Fibroblast of the aortic adventitia (primary cell): ENCODE measurements at regions not wholly inside any gene's neighbourhood (a gene's known extent, or its start where the extent isn't known, plus 50 kb on each side); places are given as distances from the start of the nearest gene placed in this dataset.
A peak's percentile ranks its signal among the peaks of the same experiment; 100 is the strongest.

Experiments used
- DNase-seq: peaks from one replicate; pipeline ENCODE4 v3.0.0-alpha.2; 2010; ENCODE audit warnings: low read depth
- H3K4me3 ChIP-seq: 2 replicates; pipeline ENCODE4 v1.5.1; 2011; ENCODE audit warnings: low read depth, mild to moderate bottlenecking, control low read depth, low read length, moderate library complexity
- TF ChIP-seq, protein P1 (sequence below): IDR thresholded peaks from 2 replicates; pipeline ENCODE4 v1.5.1; 2011; ENCODE audit warnings: mild to moderate bottlenecking, low read length, control low read depth, inconsistent platforms; ENCODE audit not compliant: insufficient read depth

DNA sequence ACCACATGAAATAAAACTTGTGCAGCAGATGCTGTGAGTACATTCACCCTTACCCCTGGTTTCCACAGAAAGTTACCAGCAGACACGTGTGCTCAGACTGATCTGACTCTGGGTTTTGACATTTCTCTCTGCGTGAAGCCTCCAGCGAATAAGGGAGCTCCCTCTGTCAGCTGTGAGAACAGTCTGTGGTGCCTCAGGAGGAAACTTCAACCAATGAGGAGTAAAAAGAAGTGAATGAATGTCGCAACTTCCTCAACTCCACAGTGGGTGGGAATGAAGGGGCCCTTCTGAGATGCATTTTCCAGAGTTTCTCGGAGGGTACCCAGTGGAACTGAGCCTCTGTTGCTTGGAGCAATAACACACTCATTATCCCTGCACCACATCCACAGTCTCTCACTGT, 743.4 kb downstream of the TNS3 start:
- TF ChIP-seq, protein P1, sequence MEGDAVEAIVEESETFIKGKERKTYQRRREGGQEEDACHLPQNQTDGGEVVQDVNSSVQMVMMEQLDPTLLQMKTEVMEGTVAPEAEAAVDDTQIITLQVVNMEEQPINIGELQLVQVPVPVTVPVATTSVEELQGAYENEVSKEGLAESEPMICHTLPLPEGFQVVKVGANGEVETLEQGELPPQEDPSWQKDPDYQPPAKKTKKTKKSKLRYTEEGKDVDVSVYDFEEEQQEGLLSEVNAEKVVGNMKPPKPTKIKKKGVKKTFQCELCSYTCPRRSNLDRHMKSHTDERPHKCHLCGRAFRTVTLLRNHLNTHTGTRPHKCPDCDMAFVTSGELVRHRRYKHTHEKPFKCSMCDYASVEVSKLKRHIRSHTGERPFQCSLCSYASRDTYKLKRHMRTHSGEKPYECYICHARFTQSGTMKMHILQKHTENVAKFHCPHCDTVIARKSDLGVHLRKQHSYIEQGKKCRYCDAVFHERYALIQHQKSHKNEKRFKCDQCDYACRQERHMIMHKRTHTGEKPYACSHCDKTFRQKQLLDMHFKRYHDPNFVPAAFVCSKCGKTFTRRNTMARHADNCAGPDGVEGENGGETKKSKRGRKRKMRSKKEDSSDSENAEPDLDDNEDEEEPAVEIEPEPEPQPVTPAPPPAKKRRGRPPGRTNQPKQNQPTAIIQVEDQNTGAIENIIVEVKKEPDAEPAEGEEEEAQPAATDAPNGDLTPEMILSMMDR, result no peak
- H3K4me3 ChIP-seq, result no peak overlapping the region
- DNase-seq, result no peak

- DNase-seq, result peak; percentile 71
Observed at GRCh38 chr7:46835556-46835955, 746.4 kb downstream of the TNS3 start.

DNA sequence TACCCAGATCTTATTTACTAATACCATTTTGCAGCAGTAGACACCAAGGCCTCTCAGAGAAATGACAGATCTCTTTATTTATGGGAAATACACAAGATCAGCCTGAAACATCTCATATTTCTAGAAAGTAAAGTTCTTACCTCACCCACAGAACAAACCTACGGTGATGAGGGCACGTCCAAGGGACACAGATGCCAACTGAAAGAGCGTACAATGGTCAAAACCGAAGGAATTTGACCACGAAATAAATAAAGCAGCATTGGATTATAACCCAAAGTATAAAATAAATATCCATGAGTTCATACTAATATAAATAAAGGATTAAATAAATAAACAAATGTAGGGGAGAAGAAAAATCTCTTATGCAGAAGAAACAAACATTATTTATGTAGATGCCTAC, 747.0 kb downstream of the TNS3 start:
- no peak for DNase-seq
- H3K4me3 ChIP-seq, result no peak overlapping the region
- TF ChIP-seq, protein P1, result no peak

More at GRCh38 chr7:46835556-46835955, 746.4 kb downstream of the TNS3 start:
- no peak overlapping the region for H3K4me3 ChIP-seq
- TF ChIP-seq, protein P1, result no peak

GRCh38 chr7:46833197-46833596, 748.7 kb downstream of the TNS3 start:
- H3K4me3 ChIP-seq, result no peak overlapping the region
- no peak for DNase-seq
- TF ChIP-seq, protein P1, result no peak

- DNase-seq, result peak; percentile 50
- TF ChIP-seq, protein P1, result no peak
- H3K4me3 ChIP-seq, result no peak overlapping the region
Observed at GRCh38 chr7:46832136-46832535, 749.8 kb downstream of the TNS3 start.

DNA sequence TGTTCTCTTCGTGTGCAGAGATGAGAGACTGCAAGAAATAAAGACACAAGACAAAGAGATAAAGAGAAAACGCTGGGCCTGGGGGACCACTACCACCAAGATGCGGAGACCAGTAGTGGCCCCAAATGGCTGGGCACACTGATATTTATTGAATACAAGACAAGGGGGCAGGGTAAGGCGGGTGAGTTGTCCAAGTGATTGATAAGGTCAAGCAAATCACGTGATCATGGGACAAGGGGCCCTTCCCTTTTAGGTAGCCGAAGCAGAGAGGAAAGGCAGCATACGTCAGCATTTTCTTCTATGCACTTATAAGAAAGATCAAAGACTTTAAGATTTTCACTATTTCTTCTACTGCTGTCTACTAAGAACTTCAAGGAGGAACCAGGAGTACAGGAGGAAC, 762.1 kb downstream of the TNS3 start:
- TF ChIP-seq, protein P1, result no peak
- no peak for DNase-seq
- H3K4me3 ChIP-seq, result no peak overlapping the region

DNA sequence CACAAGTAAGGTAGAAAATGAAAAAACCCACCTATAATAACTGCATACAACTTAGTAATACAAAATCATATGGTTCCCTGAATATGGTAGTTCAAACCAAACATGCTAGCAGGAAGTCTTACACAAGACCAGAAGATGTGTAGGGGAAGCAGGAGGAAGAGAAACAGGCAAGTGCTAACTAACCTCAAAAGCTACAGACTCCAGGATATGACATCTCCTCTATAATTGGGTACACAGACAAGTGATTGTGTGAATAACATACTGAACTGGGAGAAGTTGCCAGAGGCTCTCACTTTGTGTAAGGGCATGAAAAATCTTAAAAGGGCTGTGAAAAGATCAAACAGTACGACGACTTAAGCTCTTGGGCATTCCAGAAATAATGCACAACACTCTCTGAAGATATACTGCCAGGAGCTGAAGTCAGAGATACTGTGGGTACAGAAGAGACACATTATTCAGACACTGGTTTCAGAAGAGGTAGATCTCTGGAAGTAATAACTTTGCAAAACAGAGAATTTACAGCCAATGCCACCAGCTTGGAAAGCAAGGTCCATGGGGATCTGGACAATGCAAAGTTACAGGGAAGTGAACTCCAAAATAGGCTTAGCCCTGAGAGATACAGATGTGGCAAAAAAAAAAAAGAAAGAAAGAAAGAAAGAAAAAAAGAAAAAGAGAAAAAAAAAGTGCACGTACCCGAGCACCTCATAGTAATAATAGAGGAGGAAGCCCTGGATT, 767.2 kb downstream of the TNS3 start:
- TF ChIP-seq, protein P1, result no peak
- no peak for DNase-seq
- H3K4me3 ChIP-seq, result no peak overlapping the region
